OCI-LY7 (cell line): ENCODE measurements at regions not wholly inside any gene's neighbourhood (a gene's known extent, or its start where the extent isn't known, plus 50 kb on each side); places are given as distances from the start of the nearest gene placed in this dataset.

Experiments used
- BruUV-seq: library from RNA; stranded (reverse); fragments of 400-500 nt; replicated peaks from 2 replicates; lab custom pipeline; 2021; lab: Mats Ljungman, UMichigan
- CTCF ChIA-PET: fragments of 300-600 bp; sonication (Branson Sonifier 250); formaldehyde crosslinking; loops from one replicate; lab custom pipeline; 2022; ENCODE audit warnings: antibody characterized with exemption; ENCODE audit not compliant: unreplicated experiment; lab: Charles Lee
- POLR2A ChIA-PET: fragments of 300-600 bp; sonication (Branson Sonifier 250); formaldehyde crosslinking; loops from one replicate; lab custom pipeline; 2022; ENCODE audit warnings: antibody characterized with exemption; lab: Charles Lee
- DNase-seq: peaks from one replicate; pipeline ENCODE4 v3.0.0-alpha.2; 2015; ENCODE audit warnings: low spot score
- H2AFZ ChIP-seq: fragments of 200-600 bp; sonication (generic), shearing (Covaris generic); 2 replicates; pipeline ENCODE4 v1.6.1; 2014; ENCODE audit warnings: mild to moderate bottlenecking, antibody characterized with exemption, low read length, moderate library complexity
- H3K27ac ChIP-seq: fragments of 200-600 bp; sonication (generic); 2 replicates; pipeline ENCODE4 v1.5.1; 2014; ENCODE audit warnings: mixed run types, low read depth, mild to moderate bottlenecking, moderate library complexity, low read length, inconsistent platforms; ENCODE audit not compliant: poor library complexity, severe bottlenecking
- H3K36me3 ChIP-seq: fragments of 200-600 bp; sonication (generic); 2 replicates; pipeline ENCODE4 v1.6.1; 2014; ENCODE audit warnings: mild to moderate bottlenecking, antibody characterized with exemption, low read length, moderate library complexity, mixed read lengths; ENCODE audit not compliant: insufficient read depth
- H3K4me1 ChIP-seq: fragments of 200-600 bp; sonication (generic); 2 replicates; pipeline ENCODE4 v1.5.1; 2014; ENCODE audit warnings: mild to moderate bottlenecking, low read length; ENCODE audit not compliant: insufficient read depth, poor library complexity, severe bottlenecking
- H3K4me2 ChIP-seq: fragments of 200-600 bp; sonication (generic); 2 replicates; pipeline ENCODE4 v1.6.1; 2014; ENCODE audit warnings: mild to moderate bottlenecking, low read length
- H3K4me3 ChIP-seq: fragments of 200-600 bp; sonication (generic); 2 replicates; pipeline ENCODE4 v1.5.1; 2014; ENCODE audit warnings: mild to moderate bottlenecking, low read depth, low read length; ENCODE audit not compliant: poor library complexity, severe bottlenecking
- H3K79me2 ChIP-seq: fragments of 200-600 bp; sonication (generic); 2 replicates; pipeline ENCODE4 v1.6.1; 2016; ENCODE audit warnings: low read depth, mild to moderate bottlenecking, low read length, moderate library complexity, mixed read lengths; ENCODE audit not compliant: insufficient read depth
- H3K9me2 ChIP-seq: fragments of 200-600 bp; sonication (generic); 2 replicates; pipeline ENCODE4 v1.6.1; 2016; ENCODE audit warnings: mild to moderate bottlenecking, low read length, mixed read lengths; ENCODE audit not compliant: insufficient read depth
- H3K9me3 ChIP-seq: fragments of 200-600 bp; sonication (generic); 2 replicates; pipeline ENCODE4 v1.6.1; 2014; ENCODE audit warnings: mild to moderate bottlenecking, mixed run types, low read length, mixed read lengths
- H4K20me1 ChIP-seq: fragments of 200-600 bp; sonication (generic); 2 replicates; pipeline ENCODE4 v1.6.1; 2014; ENCODE audit warnings: mild to moderate bottlenecking, antibody characterized with exemption, low read length, moderate library complexity, mixed read lengths; ENCODE audit not compliant: insufficient read depth
- CTCF ChIP-seq: fragments of 200-600 bp; sonication (generic); conservative IDR thresholded peaks from 2 replicates; pipeline ENCODE4 v1.5.1; 2014; ENCODE audit warnings: mild to moderate bottlenecking, antibody characterized with exemption, low read length, moderate library complexity, mixed read lengths
- EZH2phosphoT487 ChIP-seq: fragments of 200-600 bp; sonication (generic); IDR thresholded peaks from 2 replicates; pipeline ENCODE4 v1.6.1; 2018; ENCODE audit warnings: low read depth, borderline replicate concordance, mild to moderate bottlenecking, mixed run types, antibody characterized with exemption, low read length, moderate library complexity, mixed read lengths
- intact Hi-C: fragments of 100-400 bp; cut with micrococcal nuclease; formaldehyde crosslinking; loops from one replicate; pipeline ENCODE4 v1.10.0; 2022; ENCODE audit not compliant: unreplicated experiment

DNA sequence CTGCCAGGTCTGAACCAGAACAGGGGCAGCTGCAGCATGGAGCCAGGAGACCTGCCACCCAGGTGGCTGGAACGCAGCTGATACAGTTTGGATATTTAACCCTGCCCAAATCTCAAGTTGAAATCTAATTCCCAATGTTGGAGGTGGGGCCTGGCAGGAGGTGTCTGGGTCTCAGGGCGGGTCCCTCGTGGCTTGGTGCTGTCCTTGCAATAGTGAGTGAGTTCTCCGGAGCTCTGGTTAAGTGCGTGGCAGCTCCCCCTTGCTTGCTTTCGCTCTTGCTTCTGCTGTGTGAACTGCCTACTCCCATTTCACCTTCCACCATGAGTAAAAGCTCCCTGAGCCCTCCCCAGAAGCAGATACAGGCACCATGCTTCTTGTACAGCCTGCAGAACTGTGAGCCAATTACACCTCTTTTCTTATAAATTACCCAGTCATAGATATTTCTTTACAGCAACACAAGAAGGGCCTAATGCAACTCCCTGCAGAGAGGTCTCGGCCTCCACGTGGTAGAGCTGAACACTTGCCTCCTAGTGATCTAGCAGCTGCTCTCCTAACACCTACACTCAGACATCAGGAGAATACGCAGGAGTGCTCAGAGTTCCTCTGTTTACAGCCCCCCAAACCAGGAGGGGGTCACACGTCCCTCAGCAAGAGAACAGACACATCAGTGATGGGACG, 203.7 kb downstream of the CTTN start:
- no peak overlapping the region for H3K4me3 ChIP-seq
- H3K4me1 ChIP-seq, result no peaks in the 10 kb centered on the region
- H4K20me1 ChIP-seq, result no peaks in the 10 kb centered on the region
- POLR2A ChIA-PET, result no interaction called here
- H3K27ac ChIP-seq, result no peak overlapping the region
- H3K4me2 ChIP-seq, result no peak overlapping the region
- intact Hi-C loops, result no loop called here
- CTCF ChIA-PET, result no interaction called here
- no peaks in the 10 kb centered on the region for H3K9me3 ChIP-seq
- no peak for DNase-seq
- TF ChIP-seq EZH2phosphoT487 (no peak), CTCF (no peak)
- H3K36me3 ChIP-seq, result no peaks in the 10 kb centered on the region
- no TSS peak for BruUV-seq
- H3K9me2 ChIP-seq, result no peaks in the 10 kb centered on the region
- no peak overlapping the region for H2AFZ ChIP-seq
- no peaks in the 10 kb centered on the region for H3K79me2 ChIP-seq

GRCh38 chr11:70603114-70603755, 204.9 kb downstream of the CTTN start:
- Histone ChIP-seq H3K9me3 (no peaks in the 10 kb centered on the region), H3K4me3 (no peak overlapping the region), H2AFZ (no peak overlapping the region), H3K4me2 (no peak overlapping the region), H4K20me1 (no peaks in the 10 kb centered on the region), H3K79me2 (no peaks in the 10 kb centered on the region), H3K4me1 (no peaks in the 10 kb centered on the region), H3K9me2 (no peaks in the 10 kb centered on the region), H3K36me3 (no peaks in the 10 kb centered on the region), H3K27ac (no peak overlapping the region)
- CTCF ChIA-PET, result no interaction called here
- no TSS peak for BruUV-seq
- intact Hi-C loops, result no loop called here
- POLR2A ChIA-PET, result interaction anchor here (0.7 kb wide), 1 partner anchor 378 kb away, joined by 3 read pairs; no protein-coding TSS in a partner anchor
- DNase-seq, result no peak
- TF ChIP-seq CTCF (no peak), EZH2phosphoT487 (no peak)

- ChIA-PET POLR2A (no interaction called here), CTCF (no interaction called here)
- intact Hi-C loops, result no loop called here
- no peaks in the 10 kb centered on the region for H4K20me1 ChIP-seq
- no peaks in the 10 kb centered on the region for H3K79me2 ChIP-seq
- H3K4me3 ChIP-seq, result no peak overlapping the region
- H3K36me3 ChIP-seq, result no peaks in the 10 kb centered on the region
- no peak overlapping the region for H3K27ac ChIP-seq
- H2AFZ ChIP-seq, result no peak overlapping the region
- H3K4me2 ChIP-seq, result no peak overlapping the region
- H3K9me2 ChIP-seq, result no peaks in the 10 kb centered on the region
- no peak for DNase-seq
- BruUV-seq, result no TSS peak
- no peaks in the 10 kb centered on the region for H3K9me3 ChIP-seq
- H3K4me1 ChIP-seq, result no peaks in the 10 kb centered on the region
- TF ChIP-seq EZH2phosphoT487, result no peak
- no peak for TF ChIP-seq CTCF
These were observed 205.5 kb downstream of the CTTN start for GRCh38 chr11:70603756-70604211.
